Upper lobe of left lung (tissue), 6 donors: ENCODE measurements at regions not wholly inside any gene's neighbourhood (a gene's known extent, or its start where the extent isn't known, plus 50 kb on each side); places are given as distances from the start of the nearest gene placed in this dataset.

ENCODE experiments used
- ATAC-seq, 2 donors: fragments of 200-7000 bp; cut with Tn5 transposase; one replicate each; pipeline ENCODE4 v1.9.1; 2022; ENCODE audit warnings: mild to moderate bottlenecking in 2 of 2, moderate library complexity in 2 of 2; ENCODE audit not compliant: low FRiP score in 2 of 2
- DNase-seq, 2 donors: peaks; one replicate each; pipeline ENCODE4 v3.0.0-alpha.2; 2019 to 2020
- H3K27ac ChIP-seq, 4 donors: fragments of 200-600 bp; sonication (generic); one replicate each; pipeline ENCODE4 v1.5.1; 2016 to 2019
- H3K27me3 ChIP-seq, 4 donors: fragments of 200-600 bp; sonication (generic); one replicate each; pipeline ENCODE4 v1.5.1; 2017 to 2019
- H3K36me3 ChIP-seq, 4 donors: fragments of 200-600 bp; sonication (generic); one replicate each; pipeline ENCODE4 v1.5.1; 2016 to 2019
- H3K4me1 ChIP-seq, 4 donors: fragments of 200-600 bp; sonication (generic); one replicate each; pipeline ENCODE4 v1.5.1; 2018 to 2019
- H3K4me3 ChIP-seq, 4 donors: fragments of 200-600 bp; sonication (generic); one replicate each; pipeline ENCODE4 v1.5.1; 2017 to 2019; ENCODE audit warnings: mild to moderate bottlenecking in 2 of 4, moderate library complexity in 1 of 4
- H3K9me3 ChIP-seq, 4 donors: fragments of 200-600 bp; sonication (generic); one replicate each; pipeline ENCODE4 v1.5.1; 2018 to 2019
- EP300 ChIP-seq, 4 donors: sonication (generic); formaldehyde crosslinking; IDR thresholded peaks; one replicate each; pipeline ENCODE4 v1.5.1; 2017; ENCODE audit warnings: antibody characterized with exemption in 4 of 4, control low read depth in 2 of 4
- POLR2A ChIP-seq, 4 donors: fragments of 450-650 bp; IDR thresholded peaks; one replicate each; pipeline ENCODE4 v1.5.1; 2016 to 2017; ENCODE audit warnings: antibody characterized with exemption in 4 of 4, mild to moderate bottlenecking in 2 of 4
- POLR2AphosphoS5 ChIP-seq, 2 donors: sonication (generic); formaldehyde crosslinking; IDR thresholded peaks; one replicate each; pipeline ENCODE4 v1.5.1; 2017; ENCODE audit warnings: antibody characterized with exemption in 2 of 2
- WGBS, 2 donors: methylation state at CpG; one replicate each; pipeline ENCODE4 v1.1.5; 2017 to 2018; 5-methylcytosine and 5-hydroxymethylcytosine counted together
- TF ChIP-seq, protein P1 (sequence below), 6 experiments: fragments of 450-650 bp in 4 of 6; fragments of 200-600 bp in 2 of 6; sonication (generic) in 2 of 6; IDR thresholded peaks; one replicate each; pipeline ENCODE4 v1.5.1; 2016 to 2019; ENCODE audit warnings: antibody characterized with exemption in 6 of 6
- donor health status: DM: no; HTN: no; CAD: no; lungs with moderate emphysema.
- donor health status: DM: no; HTN: yes; CAD: no; lungs with severe emphysema.

DNA sequence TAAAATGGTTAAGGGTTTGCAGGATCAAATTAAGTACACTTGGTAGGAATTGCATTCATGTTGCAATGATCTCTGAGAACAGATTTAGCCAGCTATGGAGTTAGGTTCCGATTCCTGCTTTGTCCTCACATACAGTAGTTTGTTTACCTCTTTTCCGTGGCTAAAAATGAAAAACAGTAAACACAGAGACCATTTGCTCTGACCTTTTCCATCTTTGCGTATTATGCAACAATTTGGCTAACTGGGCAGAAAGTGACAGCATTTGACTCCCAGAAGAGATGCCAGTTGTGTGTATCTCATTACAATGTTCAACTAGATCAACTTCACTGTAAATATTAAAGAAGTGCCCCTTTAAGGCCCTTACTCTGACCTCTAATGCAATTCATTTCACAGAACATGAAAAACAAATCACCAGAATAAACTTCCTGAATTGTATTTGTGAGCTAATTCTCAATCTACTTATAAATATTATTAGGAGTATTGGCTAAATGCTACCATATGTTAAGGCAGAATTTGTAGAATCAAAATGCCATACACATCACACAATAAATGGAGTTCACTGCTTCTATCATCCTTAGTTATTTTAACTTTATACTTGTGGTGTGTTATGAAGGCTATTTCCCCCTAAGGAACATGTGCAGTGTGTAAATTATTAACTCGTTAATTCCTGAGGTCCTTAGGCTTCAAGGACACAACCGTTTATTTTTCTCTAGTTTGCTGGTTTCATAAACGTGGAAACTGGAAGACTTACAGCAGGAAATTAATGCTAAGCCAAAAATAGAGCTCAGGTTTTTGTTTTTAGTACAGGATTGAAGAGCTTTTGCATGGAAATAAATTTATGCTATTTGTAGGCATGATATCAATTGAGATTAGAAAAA lies 380.7 kb upstream of the CITED2 start:
- Histone ChIP-seq H3K4me3 (no peak overlapping the region), H3K27ac (no peak overlapping the region), H3K9me3 (no peaks in the 10 kb centered on the region), H3K36me3 (no peaks in the 10 kb centered on the region), H3K4me1 (peaks cover 0 to 17% (median 11%) of the 10 kb centered on the region in 4 donors), H3K27me3 (no peaks in the 10 kb centered on the region)
- TF ChIP-seq POLR2AphosphoS5 (IDR thresholded peaks at IDR 0.05) (no peak), POLR2A (IDR thresholded peaks at IDR 0.05) (no peak), EP300 (IDR thresholded peaks at IDR 0.05) (no peak)
- TF ChIP-seq, protein P1, sequence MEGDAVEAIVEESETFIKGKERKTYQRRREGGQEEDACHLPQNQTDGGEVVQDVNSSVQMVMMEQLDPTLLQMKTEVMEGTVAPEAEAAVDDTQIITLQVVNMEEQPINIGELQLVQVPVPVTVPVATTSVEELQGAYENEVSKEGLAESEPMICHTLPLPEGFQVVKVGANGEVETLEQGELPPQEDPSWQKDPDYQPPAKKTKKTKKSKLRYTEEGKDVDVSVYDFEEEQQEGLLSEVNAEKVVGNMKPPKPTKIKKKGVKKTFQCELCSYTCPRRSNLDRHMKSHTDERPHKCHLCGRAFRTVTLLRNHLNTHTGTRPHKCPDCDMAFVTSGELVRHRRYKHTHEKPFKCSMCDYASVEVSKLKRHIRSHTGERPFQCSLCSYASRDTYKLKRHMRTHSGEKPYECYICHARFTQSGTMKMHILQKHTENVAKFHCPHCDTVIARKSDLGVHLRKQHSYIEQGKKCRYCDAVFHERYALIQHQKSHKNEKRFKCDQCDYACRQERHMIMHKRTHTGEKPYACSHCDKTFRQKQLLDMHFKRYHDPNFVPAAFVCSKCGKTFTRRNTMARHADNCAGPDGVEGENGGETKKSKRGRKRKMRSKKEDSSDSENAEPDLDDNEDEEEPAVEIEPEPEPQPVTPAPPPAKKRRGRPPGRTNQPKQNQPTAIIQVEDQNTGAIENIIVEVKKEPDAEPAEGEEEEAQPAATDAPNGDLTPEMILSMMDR (IDR thresholded peaks at IDR 0.05): no peak
- WGBS, 2 donors: 27 to 38% methylated on average over 6 of the region's 6 CpGs
- DNase-seq (no peak), ATAC-seq (no peak)

DNA sequence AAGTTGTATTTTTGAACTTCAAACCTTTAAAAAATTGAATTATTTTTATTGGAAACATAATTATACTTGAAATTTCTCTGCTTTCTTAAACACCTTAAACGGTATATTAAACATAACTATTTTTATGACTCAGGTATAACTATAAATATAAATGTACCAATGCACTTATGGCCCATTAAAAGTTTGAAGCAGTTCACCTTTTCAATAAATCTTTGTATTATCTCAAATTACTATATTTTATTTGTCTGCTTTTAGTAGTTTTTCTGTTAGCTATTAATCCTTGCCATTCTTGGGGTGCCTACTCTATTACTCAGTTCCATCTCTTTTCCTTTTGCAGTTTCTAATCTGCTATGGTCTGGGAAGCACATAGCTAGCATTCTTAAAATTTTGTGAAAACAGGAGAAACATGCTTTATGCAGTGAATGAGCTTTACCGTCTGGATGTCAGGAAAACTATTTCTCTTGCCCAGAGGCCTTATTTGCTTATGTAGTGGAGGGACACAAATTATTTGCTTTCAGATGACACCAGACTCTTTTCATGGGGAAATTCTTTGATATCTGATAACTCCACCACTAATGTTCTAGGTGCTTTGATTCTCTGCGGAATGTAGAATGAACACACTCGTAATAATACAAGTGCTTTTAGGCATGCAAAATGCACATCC lies 378.9 kb upstream of the CITED2 start:
- no peak overlapping the region for H3K27ac ChIP-seq
- ATAC-seq: no peak

GRCh38 chr6:139752086-139752485 lies 377.6 kb upstream of the CITED2 start:
- no peak overlapping the region for H3K4me3 ChIP-seq
- ATAC-seq (no peak), DNase-seq (no peak)
- 86 to 96% methylated on average over 2 of the region's 2 CpGs for WGBS, 2 donors
- no peak overlapping the region for H3K27ac ChIP-seq
- no peaks in the 10 kb centered on the region for H3K27me3 ChIP-seq
- no peaks in the 10 kb centered on the region for H3K36me3 ChIP-seq
- peaks cover 4 to 21% (median 12%) of the 10 kb centered on the region in 4 donors for H3K4me1 ChIP-seq
- H3K9me3 ChIP-seq: no peaks in the 10 kb centered on the region
- TF ChIP-seq POLR2AphosphoS5 (IDR thresholded peaks at IDR 0.05) (no peak), POLR2A (IDR thresholded peaks at IDR 0.05) (no peak), EP300 (IDR thresholded peaks at IDR 0.05) (no peak)
- TF ChIP-seq, protein P1 (IDR thresholded peaks at IDR 0.05): no peak

More for the DNA sequence above, 378.9 kb upstream of the CITED2 start:
- DNase-seq: no peak
- H3K4me1 ChIP-seq: peaks cover 0 to 20% (median 12%) of the 10 kb centered on the region in 4 donors
- H3K27me3 ChIP-seq: no peaks in the 10 kb centered on the region
- H3K36me3 ChIP-seq: no peaks in the 10 kb centered on the region
- H3K4me3 ChIP-seq: no peak overlapping the region
- no peaks in the 10 kb centered on the region for H3K9me3 ChIP-seq
- TF ChIP-seq POLR2AphosphoS5 (IDR thresholded peaks at IDR 0.05) (no peak), EP300 (IDR thresholded peaks at IDR 0.05) (no peak), POLR2A (IDR thresholded peaks at IDR 0.05) (no peak)
- TF ChIP-seq, protein P1 (IDR thresholded peaks at IDR 0.05): no peak
- WGBS, 2 donors: 64 to 68% methylated on average over 4 of the region's 4 CpGs

DNA sequence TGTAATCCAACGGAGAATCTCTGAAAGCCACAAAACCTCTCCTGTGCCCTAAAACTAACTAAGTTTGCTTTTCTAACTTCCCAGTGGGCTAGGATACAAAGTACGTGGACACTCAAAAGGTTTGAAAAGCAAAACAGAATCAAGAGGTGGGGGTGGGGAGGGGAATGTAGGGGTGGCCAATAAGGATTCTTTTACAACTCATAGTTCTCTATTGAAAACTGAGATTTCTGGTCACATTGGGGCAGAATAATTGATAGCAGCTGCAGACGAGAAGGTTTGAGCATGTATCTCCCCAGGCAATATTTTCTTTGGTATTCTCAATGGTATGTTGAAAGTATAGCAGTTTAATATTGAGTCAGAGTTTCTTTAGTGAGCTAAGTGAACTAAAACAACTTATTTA lies 376.7 kb upstream of the CITED2 start:
- WGBS, 2 donors: 75 to 81% methylated on average over 3 of the region's 3 CpGs
- no peaks in the 10 kb centered on the region for H3K9me3 ChIP-seq
- TF ChIP-seq, protein P1 (IDR thresholded peaks at IDR 0.05): no peak
- TF ChIP-seq POLR2A (IDR thresholded peaks at IDR 0.05): no peak
- TF ChIP-seq POLR2AphosphoS5 (IDR thresholded peaks at IDR 0.05): no peak
- no peak for TF ChIP-seq EP300 (IDR thresholded peaks at IDR 0.05)

More for the DNA sequence above, 376.7 kb upstream of the CITED2 start:
- ATAC-seq: no peak
- Histone ChIP-seq H3K27ac (no peak overlapping the region), H3K4me1 (peaks cover 4 to 21% (median 12%) of the 10 kb centered on the region in 4 donors), H3K4me3 (no peak overlapping the region), H3K36me3 (no peaks in the 10 kb centered on the region), H3K27me3 (no peaks in the 10 kb centered on the region)
- DNase-seq: no peak
